ENCODE measurements at regions not wholly inside any gene's neighbourhood (a gene's known extent, or its start where the extent isn't known, plus 50 kb on each side); places are given as distances from the start of the nearest gene placed in this dataset.

DNA sequence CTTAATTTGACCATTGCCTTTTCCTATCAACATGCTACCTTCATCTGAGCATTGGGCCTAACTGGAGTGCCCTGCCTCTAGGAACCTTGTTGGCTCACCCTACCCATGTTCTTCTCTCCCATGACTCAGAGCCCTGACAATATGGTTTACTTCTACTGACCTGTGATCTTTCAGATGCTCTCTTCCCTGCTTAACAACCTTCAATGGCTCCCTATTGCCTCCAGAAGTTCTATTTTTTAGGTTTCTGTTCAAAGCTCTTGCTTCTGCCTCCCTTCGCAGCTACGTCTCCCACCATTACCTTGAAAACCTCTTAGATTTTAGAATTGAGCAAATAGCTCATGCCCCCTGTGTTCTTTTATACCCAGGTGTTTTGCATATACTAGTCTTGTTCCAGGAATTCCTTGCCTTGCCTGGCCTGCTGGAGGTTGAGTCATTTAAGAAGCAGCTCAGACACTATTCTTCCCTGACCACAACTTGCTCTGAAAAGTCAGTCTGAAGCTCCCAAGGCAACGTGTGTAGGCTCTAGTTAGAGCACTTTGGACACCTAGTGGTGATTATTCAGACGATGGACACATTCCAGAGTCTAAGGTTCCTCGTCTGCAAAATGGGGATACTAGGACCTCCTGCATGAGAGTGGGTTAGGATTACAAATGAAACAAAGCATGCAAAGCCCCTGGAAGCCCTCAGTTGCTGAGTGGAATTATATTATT is 64.4 kb upstream of the EMX2 start:
- no peak for DNase-seq (ENCODE audit: low spot score)
- no peak overlapping the region for H3K27ac Mint-ChIP-seq (ENCODE audit: unreplicated experiment)
- peaks cover 5% of the 10 kb centered on the region for H3K4me1 Mint-ChIP-seq (ENCODE audit: low read depth)
- TF ChIP-seq, protein P1, sequence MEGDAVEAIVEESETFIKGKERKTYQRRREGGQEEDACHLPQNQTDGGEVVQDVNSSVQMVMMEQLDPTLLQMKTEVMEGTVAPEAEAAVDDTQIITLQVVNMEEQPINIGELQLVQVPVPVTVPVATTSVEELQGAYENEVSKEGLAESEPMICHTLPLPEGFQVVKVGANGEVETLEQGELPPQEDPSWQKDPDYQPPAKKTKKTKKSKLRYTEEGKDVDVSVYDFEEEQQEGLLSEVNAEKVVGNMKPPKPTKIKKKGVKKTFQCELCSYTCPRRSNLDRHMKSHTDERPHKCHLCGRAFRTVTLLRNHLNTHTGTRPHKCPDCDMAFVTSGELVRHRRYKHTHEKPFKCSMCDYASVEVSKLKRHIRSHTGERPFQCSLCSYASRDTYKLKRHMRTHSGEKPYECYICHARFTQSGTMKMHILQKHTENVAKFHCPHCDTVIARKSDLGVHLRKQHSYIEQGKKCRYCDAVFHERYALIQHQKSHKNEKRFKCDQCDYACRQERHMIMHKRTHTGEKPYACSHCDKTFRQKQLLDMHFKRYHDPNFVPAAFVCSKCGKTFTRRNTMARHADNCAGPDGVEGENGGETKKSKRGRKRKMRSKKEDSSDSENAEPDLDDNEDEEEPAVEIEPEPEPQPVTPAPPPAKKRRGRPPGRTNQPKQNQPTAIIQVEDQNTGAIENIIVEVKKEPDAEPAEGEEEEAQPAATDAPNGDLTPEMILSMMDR (IDR thresholded peaks at IDR 0.05), result peak; percentile 48
- no peaks in the 10 kb centered on the region for H3K36me3 Mint-ChIP-seq (ENCODE audit: low read depth)
- no peak overlapping the region for H3K4me3 Mint-ChIP-seq (ENCODE audit: unreplicated experiment)
- no peaks in the 10 kb centered on the region for H3K9me3 Mint-ChIP-seq (ENCODE audit: low read depth)
- peaks cover 6% of the 10 kb centered on the region for H3K27me3 Mint-ChIP-seq (ENCODE audit: low read depth)

DNA sequence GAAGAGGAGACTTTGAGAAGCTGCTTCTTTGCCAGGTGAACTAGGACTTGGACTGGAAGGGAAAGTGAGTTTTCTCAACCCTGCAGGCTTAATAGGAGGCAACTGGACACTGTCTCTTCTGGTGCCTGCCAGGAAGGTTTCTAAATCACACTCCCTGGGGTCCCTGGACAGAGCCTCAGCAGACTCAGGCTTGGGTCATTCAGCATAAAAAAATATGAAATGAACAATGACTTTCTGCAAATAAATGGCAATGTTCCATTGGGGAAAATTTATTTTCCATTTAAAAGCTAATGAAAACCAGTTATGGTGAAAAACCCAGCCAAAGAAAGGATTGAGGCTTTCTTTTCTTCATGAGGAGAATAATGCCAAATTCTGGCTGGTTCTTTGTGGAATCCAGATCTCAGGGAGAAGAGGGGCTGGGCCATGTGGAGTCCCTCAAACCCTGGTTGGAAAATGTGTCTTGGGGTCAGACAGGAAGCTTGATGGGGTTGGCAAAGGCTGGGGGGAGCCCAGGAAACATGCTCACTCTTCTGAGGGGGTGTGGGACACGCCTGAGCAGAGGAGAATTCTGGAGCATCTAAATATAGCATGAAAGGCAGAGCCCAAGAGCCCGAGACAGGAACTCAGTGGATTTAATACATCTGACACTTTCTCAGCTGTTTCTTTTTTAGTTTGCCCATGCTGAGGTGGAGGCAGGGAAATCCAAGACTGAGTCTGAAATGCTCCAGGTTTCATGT is 65.2 kb upstream of the EMX2 start:
- H3K36me3 Mint-ChIP-seq (ENCODE audit: low read depth), result no peaks in the 10 kb centered on the region
- no peaks in the 10 kb centered on the region for H3K9me3 Mint-ChIP-seq (ENCODE audit: low read depth)
- H3K27ac Mint-ChIP-seq (ENCODE audit: unreplicated experiment), result no peak overlapping the region
- TF ChIP-seq, protein P1 (IDR thresholded peaks at IDR 0.05), result no peak
- peaks cover 5% of the 10 kb centered on the region for H3K4me1 Mint-ChIP-seq (ENCODE audit: low read depth)
- peaks cover 13% of the 10 kb centered on the region for H3K27me3 Mint-ChIP-seq (ENCODE audit: low read depth)
- DNase-seq (ENCODE audit: low spot score), result no peak
- H3K4me3 Mint-ChIP-seq (ENCODE audit: unreplicated experiment), result no peak overlapping the region

DNA sequence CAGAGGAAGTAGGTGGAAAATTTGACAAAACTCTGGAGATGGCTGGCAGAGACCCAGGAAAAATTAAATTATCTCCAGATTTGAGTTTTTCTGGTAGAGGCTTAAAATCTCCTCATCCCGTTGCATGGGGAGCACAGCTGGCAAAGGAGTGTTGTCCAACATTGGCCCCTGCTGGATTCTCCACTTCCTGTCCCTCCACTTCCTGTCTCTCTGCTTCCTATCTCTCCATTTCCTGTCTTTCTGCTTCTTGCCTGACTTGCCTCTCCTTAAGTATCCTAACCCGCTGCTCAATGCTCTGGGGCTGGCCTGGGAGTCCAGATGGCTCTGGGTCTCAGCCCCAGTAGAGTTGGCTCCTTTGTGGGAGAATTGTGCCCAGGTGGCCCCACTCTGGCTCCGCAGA is 65.8 kb upstream of the EMX2 start:
- H3K9me3 Mint-ChIP-seq (ENCODE audit: low read depth), result no peaks in the 10 kb centered on the region
- H3K27me3 Mint-ChIP-seq (ENCODE audit: low read depth), result peaks cover 20% of the 10 kb centered on the region
- no peak overlapping the region for H3K27ac Mint-ChIP-seq (ENCODE audit: unreplicated experiment)
- peaks cover 5% of the 10 kb centered on the region for H3K4me1 Mint-ChIP-seq (ENCODE audit: low read depth)
- DNase-seq (ENCODE audit: low spot score), result no peak
- H3K4me3 Mint-ChIP-seq (ENCODE audit: unreplicated experiment), result no peak overlapping the region
- H3K36me3 Mint-ChIP-seq (ENCODE audit: low read depth), result no peaks in the 10 kb centered on the region
- TF ChIP-seq, protein P1 (IDR thresholded peaks at IDR 0.05), result no peak

DNA sequence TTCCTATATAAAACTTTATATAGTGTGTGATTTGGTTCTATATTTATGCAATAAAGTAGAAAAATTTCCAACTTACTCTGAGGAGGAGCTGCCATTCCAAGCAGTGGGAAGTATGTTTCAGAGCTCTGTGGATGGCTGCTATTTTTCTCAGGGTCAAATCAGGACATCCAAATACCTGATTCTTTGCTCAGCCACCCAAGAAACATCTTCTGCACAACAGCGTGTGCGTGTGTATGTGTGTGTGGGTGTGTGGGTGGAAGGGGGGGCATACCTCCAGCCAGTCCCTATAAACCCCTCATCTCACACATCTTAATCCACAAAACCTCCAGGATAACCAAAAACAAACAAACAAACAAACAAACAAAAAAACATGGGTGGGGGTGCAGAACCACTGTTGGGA is 66.3 kb upstream of the EMX2 start:
- TF ChIP-seq, protein P1 (IDR thresholded peaks at IDR 0.05), result no peak
- no peak for DNase-seq (ENCODE audit: low spot score)
- Mint-ChIP-seq H3K4me1 (ENCODE audit: low read depth) (peaks cover 5% of the 10 kb centered on the region), H3K27ac (ENCODE audit: unreplicated experiment) (no peak overlapping the region), H3K27me3 (ENCODE audit: low read depth) (peaks cover 20% of the 10 kb centered on the region), H3K9me3 (ENCODE audit: low read depth) (no peaks in the 10 kb centered on the region), H3K4me3 (ENCODE audit: unreplicated experiment) (no peak overlapping the region), H3K36me3 (ENCODE audit: low read depth) (no peaks in the 10 kb centered on the region)

DNA sequence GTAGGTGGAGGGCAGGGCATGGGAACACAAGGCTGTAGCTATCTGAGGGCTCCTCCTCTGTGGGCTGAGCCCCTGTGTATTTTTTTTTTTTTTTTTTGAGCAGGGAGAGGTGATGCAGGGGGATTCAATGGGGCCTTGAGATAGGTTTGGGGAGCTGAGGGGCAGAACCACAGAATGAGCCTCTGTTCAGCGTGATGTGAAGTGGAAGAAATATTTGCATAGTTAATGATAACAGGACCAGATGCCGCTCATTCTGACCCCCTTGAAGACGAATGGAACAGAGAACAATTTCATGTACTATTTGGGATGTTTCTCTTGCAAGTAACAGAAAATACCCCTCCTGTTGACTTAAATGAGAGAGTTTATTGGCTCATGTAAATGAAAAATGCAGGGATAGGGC is 69.7 kb upstream of the EMX2 start:
- no peak overlapping the region for H3K27ac Mint-ChIP-seq (ENCODE audit: unreplicated experiment)
- no peaks in the 10 kb centered on the region for H3K9me3 Mint-ChIP-seq (ENCODE audit: low read depth)
- H3K36me3 Mint-ChIP-seq (ENCODE audit: low read depth), result no peaks in the 10 kb centered on the region
- no peak overlapping the region for H3K4me3 Mint-ChIP-seq (ENCODE audit: unreplicated experiment)
- H3K27me3 Mint-ChIP-seq (ENCODE audit: low read depth), result peaks cover 25% of the 10 kb centered on the region
- DNase-seq (ENCODE audit: low spot score), result no peak
- TF ChIP-seq, protein P1 (IDR thresholded peaks at IDR 0.05), result no peak
- peaks cover 3% of the 10 kb centered on the region for H3K4me1 Mint-ChIP-seq (ENCODE audit: low read depth)

Data from chondrocyte (in vitro differentiated cells).